ENCODE measurements at regions not wholly inside any gene's neighbourhood (a gene's known extent, or its start where the extent isn't known, plus 50 kb on each side); places are given as distances from the start of the nearest gene placed in this dataset.
"Not testable (repeated sequence)": the region's sequence is repeated elsewhere in the genome, so short reads cannot be mapped to it uniquely, and the experiment has no call there.

- Histone ChIP-seq H3K9me3 (ENCODE audit: insufficient read depth, low read depth, low read length) (peaks cover 2% of the 10 kb centered on the region; the same call in 1 of the 2 replicates), H3K36me3 (ENCODE audit: insufficient read depth, low read length) (no peaks in the 10 kb centered on the region), H3K4me2 (ENCODE audit: low read depth, low read length, poor library complexity, severe bottlenecking) (no peak overlapping the region), H3K4me1 (ENCODE audit: insufficient read depth, low read length, poor library complexity, severe bottlenecking) (no peaks in the 10 kb centered on the region), H2AFZ (ENCODE audit: low read length) (no peak overlapping the region), H4K20me1 (ENCODE audit: insufficient read depth, low read length, poor library complexity, severe bottlenecking) (no peaks in the 10 kb centered on the region), H3K79me2 (ENCODE audit: insufficient read depth, low read length) (no peaks in the 10 kb centered on the region), H3K9me2 (replicated peaks; ENCODE audit: low read depth, low read length) (no peaks in the 10 kb centered on the region), H3K27me3 (ENCODE audit: insufficient read depth, low read length, poor library complexity, severe bottlenecking) (no peaks in the 10 kb centered on the region), H3K9ac (ENCODE audit: low read depth, low read length, poor library complexity, severe bottlenecking) (no peak overlapping the region), H3K4me3 (ENCODE audit: low read length, poor library complexity, severe bottlenecking) (no peak overlapping the region), H3F3A (ENCODE audit: low read depth) (no peaks in the 10 kb centered on the region)
- TF ChIP-seq EZH2phosphoT487 (IDR thresholded peaks at IDR 0.05; ENCODE audit: borderline replicate concordance) (no peak), CTCF (conservative IDR thresholded peaks at IDR 0.05; ENCODE audit: low read length) (no peak)
These were observed 677.6 kb upstream of the LMO3 start for GRCh38 chr12:17283563-17283962.

DNA sequence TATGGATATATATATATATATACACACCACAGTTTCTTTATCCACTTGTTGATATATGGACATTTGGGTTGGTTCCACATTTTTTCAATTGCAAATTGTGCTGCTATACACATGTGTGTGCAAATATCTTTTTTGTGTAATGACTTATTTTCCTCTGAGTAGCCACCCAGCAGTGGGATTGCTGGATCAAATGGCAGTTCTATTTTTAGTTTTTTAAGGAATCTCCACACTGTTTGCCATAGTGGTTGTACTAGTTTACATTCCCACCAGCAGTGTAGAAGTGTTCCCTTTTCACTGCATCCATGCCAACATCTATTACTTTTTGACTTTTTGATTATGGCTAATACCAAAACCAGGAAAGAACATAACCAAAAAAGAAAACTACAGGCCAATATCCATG lies 676.2 kb upstream of the LMO3 start:
- H3K4me3 ChIP-seq (ENCODE audit: low read length, poor library complexity, severe bottlenecking); H3K36me3 ChIP-seq (ENCODE audit: insufficient read depth, low read length); H3K9me3 ChIP-seq (ENCODE audit: insufficient read depth, low read depth, low read length); H3K4me2 ChIP-seq (ENCODE audit: low read depth, low read length, poor library complexity, severe bottlenecking); H4K20me1 ChIP-seq (ENCODE audit: insufficient read depth, low read length, poor library complexity, severe bottlenecking); H3K9me2 ChIP-seq (replicated peaks; ENCODE audit: low read depth, low read length); H2AFZ ChIP-seq (ENCODE audit: low read length); H3F3A ChIP-seq (ENCODE audit: low read depth); H3K4me1 ChIP-seq (ENCODE audit: insufficient read depth, low read length, poor library complexity, severe bottlenecking); H3K27me3 ChIP-seq (ENCODE audit: insufficient read depth, low read length, poor library complexity, severe bottlenecking); H3K9ac ChIP-seq (ENCODE audit: low read depth, low read length, poor library complexity, severe bottlenecking); H3K79me2 ChIP-seq (ENCODE audit: insufficient read depth, low read length): not testable (repeated sequence)

- Histone ChIP-seq H3K36me3 (ENCODE audit: insufficient read depth, low read length) (no peaks in the 10 kb centered on the region), H3K4me2 (ENCODE audit: low read depth, low read length, poor library complexity, severe bottlenecking) (no peak overlapping the region), H3K27me3 (ENCODE audit: insufficient read depth, low read length, poor library complexity, severe bottlenecking) (no peaks in the 10 kb centered on the region), H3K9me3 (ENCODE audit: insufficient read depth, low read depth, low read length) (no peaks in the 10 kb centered on the region), H2AFZ (ENCODE audit: low read length) (no peak overlapping the region), H3F3A (ENCODE audit: low read depth) (no peaks in the 10 kb centered on the region), H3K4me3 (ENCODE audit: low read length, poor library complexity, severe bottlenecking) (no peak overlapping the region), H3K79me2 (ENCODE audit: insufficient read depth, low read length) (no peaks in the 10 kb centered on the region), H3K4me1 (ENCODE audit: insufficient read depth, low read length, poor library complexity, severe bottlenecking) (no peaks in the 10 kb centered on the region), H4K20me1 (ENCODE audit: insufficient read depth, low read length, poor library complexity, severe bottlenecking) (no peaks in the 10 kb centered on the region), H3K9me2 (replicated peaks; ENCODE audit: low read depth, low read length) (no peaks in the 10 kb centered on the region), H3K9ac (ENCODE audit: low read depth, low read length, poor library complexity, severe bottlenecking) (no peak overlapping the region)
- peak; percentile 32; the same call in 1 of the 2 replicates for TF ChIP-seq CTCF (conservative IDR thresholded peaks at IDR 0.05; ENCODE audit: low read length)
- no peak for TF ChIP-seq EZH2phosphoT487 (IDR thresholded peaks at IDR 0.05; ENCODE audit: borderline replicate concordance)
These were observed 673.0 kb upstream of the LMO3 start for GRCh38 chr12:17278946-17279345.

DNA sequence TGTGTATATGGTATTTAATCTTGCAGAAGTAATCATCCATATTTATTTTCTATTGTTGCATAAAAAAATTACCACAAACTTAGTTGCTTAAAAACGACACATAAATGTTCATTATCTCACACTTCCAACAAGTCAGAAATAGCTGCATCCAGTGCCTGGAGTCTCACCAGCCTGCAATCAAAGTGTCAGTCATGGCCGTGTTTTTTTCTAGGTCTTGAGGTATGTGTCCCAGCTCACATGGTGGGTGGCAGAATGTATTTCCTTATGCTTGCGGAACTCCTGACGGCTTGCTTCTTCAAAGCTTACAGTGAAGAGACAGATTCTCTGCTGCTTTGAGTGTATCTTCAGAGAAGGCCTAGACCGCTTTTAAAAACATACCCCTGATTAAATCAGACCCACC lies 670.2 kb upstream of the LMO3 start:
- Histone ChIP-seq H3K79me2 (ENCODE audit: insufficient read depth, low read length) (no peaks in the 10 kb centered on the region), H2AFZ (ENCODE audit: low read length) (no peak overlapping the region), H3K36me3 (ENCODE audit: insufficient read depth, low read length) (no peaks in the 10 kb centered on the region), H4K20me1 (ENCODE audit: insufficient read depth, low read length, poor library complexity, severe bottlenecking) (no peaks in the 10 kb centered on the region), H3F3A (ENCODE audit: low read depth) (no peaks in the 10 kb centered on the region), H3K4me2 (ENCODE audit: low read depth, low read length, poor library complexity, severe bottlenecking) (no peak overlapping the region), H3K9ac (ENCODE audit: low read depth, low read length, poor library complexity, severe bottlenecking) (no peak overlapping the region), H3K27me3 (ENCODE audit: insufficient read depth, low read length, poor library complexity, severe bottlenecking) (no peaks in the 10 kb centered on the region), H3K9me2 (replicated peaks; ENCODE audit: low read depth, low read length) (no peaks in the 10 kb centered on the region), H3K9me3 (ENCODE audit: insufficient read depth, low read depth, low read length) (no peaks in the 10 kb centered on the region), H3K4me1 (ENCODE audit: insufficient read depth, low read length, poor library complexity, severe bottlenecking) (no peaks in the 10 kb centered on the region), H3K4me3 (ENCODE audit: low read length, poor library complexity, severe bottlenecking) (no peak overlapping the region)
- TF ChIP-seq CTCF (conservative IDR thresholded peaks at IDR 0.05; ENCODE audit: low read length) = no peak
- no peak for TF ChIP-seq EZH2phosphoT487 (IDR thresholded peaks at IDR 0.05; ENCODE audit: borderline replicate concordance)
